GM08714 (cell line): ENCODE measurements at regions not wholly inside any gene's neighbourhood (a gene's known extent, or its start where the extent isn't known, plus 50 kb on each side); places are given as distances from the start of the nearest gene placed in this dataset.

Experiments used
- H3K4me3 ChIP-seq: fragments of 200-500 bp; sonication (Bioruptor generic); 2 replicates; pipeline ENCODE4 v1.5.1; 2014; ENCODE audit warnings: mild to moderate bottlenecking, low read length, inconsistent platforms
- ZNF274 ChIP-seq: IDR thresholded peaks from 2 replicates; pipeline ENCODE4 v1.6.1; 2012; ENCODE audit warnings: mild to moderate bottlenecking, low read depth, low read length

DNA sequence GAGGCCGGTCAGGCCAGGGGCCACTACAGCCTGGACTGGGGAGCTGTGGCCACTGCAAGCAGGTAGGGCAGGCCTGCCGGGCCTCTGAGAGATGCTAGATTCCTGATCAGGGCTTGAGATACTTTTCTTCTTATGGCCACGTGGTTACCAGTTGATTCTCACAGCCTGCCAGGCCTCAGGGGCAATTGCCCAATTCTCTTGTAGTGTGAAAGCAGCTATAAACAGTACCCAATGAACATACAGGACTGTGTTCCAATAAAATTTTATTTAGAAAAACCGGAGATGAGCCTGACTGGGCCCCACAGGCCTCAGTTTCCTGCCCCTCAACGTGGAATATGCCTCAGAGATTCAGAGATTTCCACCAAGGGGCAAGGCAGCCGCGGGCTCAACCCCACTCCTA, 475.2 kb downstream of the TCERG1L start:
- H3K4me3 ChIP-seq = no peak overlapping the region
- no peak for TF ChIP-seq ZNF274

DNA sequence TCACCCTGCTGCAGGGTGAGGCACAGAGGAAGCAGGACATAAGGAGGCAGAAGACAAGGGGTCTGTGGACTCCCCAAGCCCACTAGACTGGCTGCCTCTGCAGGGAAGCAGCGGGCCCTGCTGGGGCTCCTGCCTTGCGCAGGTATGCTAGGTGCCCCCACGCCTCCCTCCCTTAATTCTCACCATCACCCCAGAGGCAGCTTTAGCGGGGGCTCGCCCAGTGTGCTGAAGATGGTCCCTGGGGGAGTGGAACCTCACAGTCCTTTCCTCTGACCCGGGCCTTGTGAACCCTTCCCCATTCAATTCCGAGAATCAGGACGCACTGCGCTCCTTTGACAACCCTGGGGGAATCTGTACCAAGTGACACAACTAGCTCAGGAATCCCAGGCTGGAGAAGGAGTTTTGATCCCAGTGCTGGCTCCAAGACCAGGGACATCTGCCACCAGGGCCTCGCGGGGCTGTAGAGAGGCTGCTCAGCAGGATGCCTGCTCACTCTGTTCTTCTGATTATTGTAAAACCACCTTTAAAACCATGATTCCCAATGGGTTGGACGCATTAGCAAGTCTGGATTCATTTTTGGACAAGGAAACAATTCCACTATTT, 468.4 kb downstream of the TCERG1L start:
- H3K4me3 ChIP-seq = no peak overlapping the region
- TF ChIP-seq ZNF274 = no peak

DNA sequence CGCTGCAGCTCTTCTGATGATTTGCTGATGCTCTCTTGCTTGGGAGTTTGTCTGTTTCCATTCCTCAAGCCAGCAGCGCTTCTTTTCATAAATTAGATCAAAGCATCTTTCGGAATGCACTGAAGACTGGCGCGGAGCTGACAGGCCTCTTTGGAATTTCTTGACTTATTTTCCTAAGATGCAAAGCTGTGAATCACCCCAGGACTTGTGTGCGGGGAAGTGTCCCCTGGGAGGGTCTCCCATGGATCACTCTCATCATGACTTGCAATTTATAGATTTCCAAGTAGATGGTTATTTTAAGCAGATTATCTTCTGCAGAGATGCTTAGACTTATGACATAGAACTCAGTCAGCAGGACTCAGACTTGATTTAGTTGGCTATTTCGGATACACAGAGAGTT, 467.2 kb downstream of the TCERG1L start:
- no peak for TF ChIP-seq ZNF274

DNA sequence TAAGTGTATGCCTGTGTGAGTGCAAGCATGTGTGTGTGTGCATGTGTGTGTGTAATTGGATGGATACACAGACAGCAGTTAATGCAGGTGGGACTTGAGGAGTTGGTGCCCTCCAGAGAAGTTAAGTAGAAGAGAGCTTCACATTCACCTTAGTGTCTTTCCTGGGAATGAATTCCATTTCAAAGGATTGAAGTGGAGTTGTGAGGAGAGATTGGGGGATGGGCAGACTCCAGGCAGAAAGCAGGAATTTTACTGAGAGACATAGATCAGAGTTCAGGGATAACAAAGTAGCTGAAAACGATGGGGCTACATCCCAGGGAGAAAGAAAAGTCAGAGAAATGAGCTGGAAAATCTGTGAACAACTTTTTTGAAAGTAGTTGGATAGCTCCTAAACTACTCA, 464.4 kb downstream of the TCERG1L start:
- no peak overlapping the region for H3K4me3 ChIP-seq
- no peak for TF ChIP-seq ZNF274

More for the DNA sequence above, 467.2 kb downstream of the TCERG1L start:
- no peak overlapping the region for H3K4me3 ChIP-seq

DNA sequence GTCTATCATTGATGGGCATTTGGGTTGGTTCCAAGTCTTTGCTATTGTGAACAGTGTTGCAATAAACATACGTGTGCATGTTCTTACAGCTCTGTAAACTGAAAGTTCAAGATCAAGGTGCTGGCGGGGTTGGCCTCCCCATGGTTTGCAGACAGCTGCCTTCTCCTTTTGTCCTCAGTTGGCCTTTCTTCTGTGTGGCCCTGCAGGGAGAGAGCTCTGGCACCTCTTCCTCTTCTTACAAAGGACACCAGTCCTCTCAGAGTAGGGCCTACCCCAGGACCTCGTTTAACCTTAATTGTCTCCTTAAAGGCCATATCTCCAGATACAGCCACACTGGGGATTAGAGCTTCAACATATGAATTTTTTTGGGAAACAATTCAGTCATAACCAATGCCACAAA, 462.7 kb downstream of the TCERG1L start:
- TF ChIP-seq ZNF274 = no peak
- H3K4me3 ChIP-seq = no peak overlapping the region

DNA sequence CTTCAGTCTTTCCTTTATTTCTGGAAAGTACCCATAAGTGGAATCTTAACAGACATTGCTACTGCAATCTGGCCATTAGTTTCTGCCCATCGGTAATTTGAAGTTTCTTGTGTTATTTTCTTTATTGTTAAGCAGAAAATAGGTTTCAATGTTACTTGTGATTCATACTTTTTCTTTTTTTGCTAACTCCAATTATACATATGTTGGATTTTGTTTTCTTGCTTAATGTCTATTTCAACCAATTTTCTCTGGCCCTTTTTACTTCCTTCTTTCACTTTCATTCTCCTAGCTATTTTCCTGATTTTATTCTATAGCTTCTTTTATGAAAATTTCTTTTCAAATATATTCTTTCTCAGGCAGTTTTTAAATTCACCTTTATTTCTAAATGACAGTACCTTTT, 457.4 kb downstream of the TCERG1L start:
- TF ChIP-seq ZNF274 = no peak
- H3K4me3 ChIP-seq = no peak overlapping the region

DNA sequence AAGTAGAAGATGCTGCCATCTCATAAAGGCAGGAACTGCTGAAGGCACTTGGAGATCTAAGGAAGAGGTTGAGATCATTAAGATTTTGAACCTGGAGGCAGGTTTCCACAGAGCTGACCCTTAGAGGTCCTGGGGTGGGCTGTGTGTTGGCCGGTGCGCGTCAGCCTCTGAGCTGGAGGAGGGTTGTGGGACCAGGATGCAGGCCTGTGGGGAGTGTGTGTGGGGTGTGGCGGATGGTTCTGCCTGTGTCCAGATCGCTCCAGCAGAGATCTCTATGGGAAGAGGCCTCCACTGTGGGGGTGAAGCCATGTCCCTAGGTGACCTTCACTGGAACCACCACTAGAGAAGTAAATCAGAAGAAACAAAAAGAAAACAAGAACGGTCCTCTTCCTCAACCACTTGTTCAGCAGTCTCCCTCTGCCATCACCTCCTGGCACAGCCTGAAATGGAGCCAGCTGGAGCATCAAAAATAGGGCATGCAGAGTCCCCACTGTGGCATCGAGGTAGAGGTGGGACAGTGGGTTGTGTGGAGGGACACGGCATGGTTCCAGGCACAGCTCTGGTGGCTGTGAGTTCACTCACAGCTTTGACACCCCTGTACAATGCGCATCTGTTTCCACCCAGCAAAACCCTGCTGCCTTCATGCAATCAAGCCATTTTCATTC, 453.8 kb downstream of the TCERG1L start:
- no peak for TF ChIP-seq ZNF274
- H3K4me3 ChIP-seq = no peak overlapping the region

DNA sequence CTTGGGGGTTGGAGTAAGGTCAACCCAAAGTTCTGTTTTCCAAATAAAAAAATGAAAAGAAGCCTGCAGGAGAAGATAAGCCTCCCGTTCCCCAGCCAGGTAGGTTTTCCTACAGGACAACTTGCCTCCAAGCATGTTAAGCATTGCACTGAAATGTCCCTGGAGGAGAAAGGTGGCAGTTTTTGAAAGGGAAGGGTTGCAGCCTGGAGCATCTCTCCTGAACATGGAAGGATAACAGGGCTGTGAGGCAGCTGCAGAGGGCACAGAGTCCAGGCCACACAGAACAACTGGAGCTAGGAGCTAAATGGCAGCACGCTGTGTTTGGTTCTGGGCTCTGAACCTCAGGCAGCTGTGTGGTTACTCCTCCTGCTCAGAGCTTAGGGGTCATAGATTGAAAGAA, 452.9 kb downstream of the TCERG1L start:
- H3K4me3 ChIP-seq = no peak overlapping the region
- no peak for TF ChIP-seq ZNF274

DNA sequence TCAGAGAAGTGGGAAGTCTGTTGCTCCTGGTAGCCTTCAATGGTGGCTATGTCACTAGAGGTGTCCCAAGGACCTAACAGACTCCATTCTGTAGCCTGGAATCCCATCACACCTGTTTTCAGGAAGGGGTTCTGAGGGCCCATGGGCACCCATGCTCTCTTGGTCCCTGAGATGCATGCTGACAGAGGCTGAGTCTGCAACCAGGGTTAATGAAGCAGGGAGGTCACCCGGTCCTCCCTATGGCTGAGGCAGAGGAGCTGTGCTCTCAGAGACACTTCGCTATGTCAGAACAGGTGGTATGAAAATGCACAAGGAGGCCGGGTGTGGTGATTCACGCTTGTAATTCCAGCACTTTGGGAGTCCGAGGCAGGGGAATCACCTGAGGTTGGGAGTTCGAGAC, 452.1 kb downstream of the TCERG1L start:
- no peak overlapping the region for H3K4me3 ChIP-seq
- TF ChIP-seq ZNF274 = no peak

DNA sequence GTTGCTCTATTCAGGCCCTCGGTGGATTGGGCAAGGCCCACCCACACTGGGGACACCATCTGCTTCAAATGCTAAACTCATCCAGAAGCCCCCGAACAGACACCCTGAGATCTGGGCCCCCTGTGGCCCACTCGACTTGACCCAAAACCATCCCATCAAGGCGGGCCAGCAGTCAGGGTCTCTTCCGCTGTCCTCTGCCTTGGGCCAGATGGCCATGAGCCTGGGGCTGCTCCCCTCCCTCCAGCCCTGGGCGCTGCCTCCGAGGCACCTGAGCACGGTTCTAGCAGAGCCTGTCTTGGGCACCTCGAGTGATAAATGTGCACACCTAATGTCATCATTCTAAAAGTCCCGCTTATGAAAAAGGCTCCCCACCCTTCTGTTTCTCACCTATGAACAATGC, 449.4 kb downstream of the TCERG1L start:
- H3K4me3 ChIP-seq = no peak overlapping the region
- TF ChIP-seq ZNF274 = no peak

DNA sequence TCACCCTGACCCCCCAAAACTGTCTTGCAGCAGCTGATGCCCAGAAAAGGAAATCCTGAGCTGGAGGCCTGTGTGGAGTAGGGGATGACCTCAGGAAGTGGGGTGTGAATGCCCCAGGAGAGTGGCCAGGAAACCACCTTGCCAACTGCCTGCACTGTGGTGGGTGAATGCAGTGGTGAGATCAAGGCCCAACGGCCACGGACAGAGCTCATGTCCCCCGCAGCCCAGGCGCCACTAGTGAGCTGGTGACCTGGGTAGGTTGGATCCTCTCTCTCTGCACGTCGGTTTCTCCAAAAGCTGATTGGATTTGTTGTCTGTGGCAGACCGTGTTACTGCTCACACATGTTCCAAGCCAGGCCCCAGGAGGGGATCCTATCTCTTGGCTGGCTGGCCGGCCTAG, 448.9 kb downstream of the TCERG1L start:
- TF ChIP-seq ZNF274 = no peak
- no peak overlapping the region for H3K4me3 ChIP-seq

DNA sequence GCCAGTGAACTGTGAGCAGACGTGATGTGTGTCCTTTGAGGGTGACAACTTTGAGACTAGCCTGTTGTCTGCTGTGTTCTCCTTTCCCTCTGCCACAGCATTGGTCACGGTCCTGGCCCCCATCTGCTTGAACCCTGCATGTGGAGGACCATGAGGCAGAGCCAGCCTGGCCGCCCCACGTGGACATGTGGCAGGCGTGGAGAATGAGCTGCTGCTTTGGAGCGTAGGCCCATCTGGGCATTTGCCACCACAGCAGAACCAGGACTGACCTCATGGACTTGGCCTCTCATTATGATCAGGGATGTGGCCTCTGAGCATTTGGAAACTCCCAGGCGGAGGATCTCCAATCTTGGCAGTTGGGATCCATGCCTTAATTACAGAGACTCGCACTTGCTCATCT, 448.5 kb downstream of the TCERG1L start:
- H3K4me3 ChIP-seq = no peak overlapping the region
- no peak for TF ChIP-seq ZNF274

DNA sequence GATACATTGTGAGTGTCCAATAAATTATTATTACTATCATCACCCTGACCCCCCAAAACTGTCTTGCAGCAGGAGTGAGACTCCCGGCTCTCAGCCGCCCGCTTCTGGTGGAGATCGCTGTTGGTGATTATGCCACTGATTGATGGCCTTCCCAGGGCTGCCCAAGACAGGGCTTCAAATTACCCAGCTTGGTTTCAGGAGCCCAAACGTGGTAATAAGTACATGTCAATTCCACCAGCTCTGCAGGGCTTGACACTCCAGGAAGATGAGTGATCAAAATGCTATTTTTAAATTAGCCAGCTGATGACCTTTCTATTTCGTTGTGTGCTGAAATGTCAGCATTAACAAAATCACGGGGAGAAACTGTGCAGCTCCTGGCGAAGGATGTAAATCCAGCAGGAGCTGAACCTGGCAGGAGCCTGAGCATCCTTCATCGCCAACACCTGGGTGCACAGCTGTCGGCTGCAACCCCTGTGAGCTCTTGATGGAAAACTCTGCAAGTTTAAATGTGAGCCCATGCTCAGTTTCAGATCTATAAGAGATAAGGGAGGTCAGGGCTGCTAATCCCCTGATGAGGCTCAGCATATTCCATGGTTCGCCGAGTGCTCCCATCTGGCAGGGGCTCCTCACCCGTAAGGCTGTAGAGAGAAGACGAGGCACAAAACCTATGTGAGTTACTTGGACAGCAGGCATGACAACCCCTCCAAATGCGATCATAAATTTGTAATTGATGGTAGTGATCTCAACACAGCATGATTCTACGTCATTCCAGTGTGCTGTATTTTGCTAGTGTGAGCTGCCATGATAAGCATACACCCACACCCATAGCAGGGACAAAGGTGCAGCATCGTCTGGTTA, 446.3 kb downstream of the TCERG1L start:
- no peak for TF ChIP-seq ZNF274
- no peak overlapping the region for H3K4me3 ChIP-seq

DNA sequence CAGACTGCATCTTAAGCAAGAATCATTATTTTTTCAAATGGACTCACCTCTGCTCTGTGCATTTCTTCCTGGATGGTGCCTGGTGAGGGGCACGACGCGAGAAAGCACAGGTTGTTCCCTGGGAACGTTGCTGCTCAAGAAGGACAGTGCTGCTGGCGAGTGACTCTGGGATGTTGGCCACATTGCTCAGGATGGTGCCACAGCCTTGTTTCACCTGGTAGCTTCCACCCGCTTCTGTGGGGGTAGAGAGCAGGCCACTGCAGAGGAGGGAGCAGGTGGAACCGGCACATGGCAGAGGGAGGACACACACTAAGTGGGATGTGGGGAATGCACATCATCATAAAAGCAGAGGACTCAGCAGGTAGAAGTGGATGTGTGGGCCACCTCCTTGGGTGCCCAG, 444.7 kb downstream of the TCERG1L start:
- no peak overlapping the region for H3K4me3 ChIP-seq
- no peak for TF ChIP-seq ZNF274
